ENCODE measurements at regions not wholly inside any gene's neighbourhood (a gene's known extent, or its start where the extent isn't known, plus 50 kb on each side); places are given as distances from the start of the nearest gene placed in this dataset.

DNA sequence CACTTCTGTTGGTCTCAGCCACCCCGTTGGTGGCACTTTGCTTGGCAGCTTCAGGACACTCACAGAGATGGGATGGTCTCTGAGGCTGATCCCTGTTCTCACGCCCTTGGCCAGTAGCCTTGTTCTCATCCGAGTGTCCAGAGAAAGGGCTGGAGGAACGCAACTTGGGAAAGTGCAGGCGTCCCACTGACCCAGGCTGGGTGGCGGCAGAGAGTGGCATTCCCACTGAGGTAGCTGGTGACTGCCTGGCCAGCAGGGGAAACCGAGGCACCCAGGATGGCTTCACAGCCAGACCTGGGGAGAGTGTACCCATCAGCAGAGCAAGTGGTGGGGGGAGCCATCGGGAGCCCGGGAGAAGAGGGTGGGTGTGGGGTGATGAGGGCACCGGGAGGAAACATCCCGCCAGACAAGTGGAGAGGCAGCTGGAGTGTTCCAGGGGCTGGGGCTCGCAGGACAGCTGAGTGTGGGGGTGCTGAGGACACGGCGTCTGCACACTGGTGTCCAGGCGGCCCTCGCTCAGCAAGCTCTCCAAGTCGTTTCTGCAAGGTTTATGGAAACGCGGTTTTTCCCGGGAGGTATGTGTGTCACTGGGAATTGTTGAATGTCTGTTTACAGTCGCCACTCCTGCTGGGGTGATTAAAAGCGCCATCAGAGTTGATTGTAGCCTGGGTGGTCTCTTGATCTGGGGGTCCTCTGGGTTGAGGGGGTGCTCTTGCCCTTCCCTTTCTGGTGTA is 97.8 kb downstream of the SIK1 start:
- no peak overlapping the region for H3K4me3 ChIP-seq (ENCODE audit: low read depth, low read length)
- TF ChIP-seq, protein P1, sequence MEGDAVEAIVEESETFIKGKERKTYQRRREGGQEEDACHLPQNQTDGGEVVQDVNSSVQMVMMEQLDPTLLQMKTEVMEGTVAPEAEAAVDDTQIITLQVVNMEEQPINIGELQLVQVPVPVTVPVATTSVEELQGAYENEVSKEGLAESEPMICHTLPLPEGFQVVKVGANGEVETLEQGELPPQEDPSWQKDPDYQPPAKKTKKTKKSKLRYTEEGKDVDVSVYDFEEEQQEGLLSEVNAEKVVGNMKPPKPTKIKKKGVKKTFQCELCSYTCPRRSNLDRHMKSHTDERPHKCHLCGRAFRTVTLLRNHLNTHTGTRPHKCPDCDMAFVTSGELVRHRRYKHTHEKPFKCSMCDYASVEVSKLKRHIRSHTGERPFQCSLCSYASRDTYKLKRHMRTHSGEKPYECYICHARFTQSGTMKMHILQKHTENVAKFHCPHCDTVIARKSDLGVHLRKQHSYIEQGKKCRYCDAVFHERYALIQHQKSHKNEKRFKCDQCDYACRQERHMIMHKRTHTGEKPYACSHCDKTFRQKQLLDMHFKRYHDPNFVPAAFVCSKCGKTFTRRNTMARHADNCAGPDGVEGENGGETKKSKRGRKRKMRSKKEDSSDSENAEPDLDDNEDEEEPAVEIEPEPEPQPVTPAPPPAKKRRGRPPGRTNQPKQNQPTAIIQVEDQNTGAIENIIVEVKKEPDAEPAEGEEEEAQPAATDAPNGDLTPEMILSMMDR (IDR thresholded peaks at IDR 0.05; ENCODE audit: low read depth, low read length, missing control alignments): no peak
- no peak for DNase-seq (ENCODE audit: low read depth)
- in situ Hi-C loops (cut with HindIII; ENCODE audit: low sequenced_read_pairs): no loop called here

DNA sequence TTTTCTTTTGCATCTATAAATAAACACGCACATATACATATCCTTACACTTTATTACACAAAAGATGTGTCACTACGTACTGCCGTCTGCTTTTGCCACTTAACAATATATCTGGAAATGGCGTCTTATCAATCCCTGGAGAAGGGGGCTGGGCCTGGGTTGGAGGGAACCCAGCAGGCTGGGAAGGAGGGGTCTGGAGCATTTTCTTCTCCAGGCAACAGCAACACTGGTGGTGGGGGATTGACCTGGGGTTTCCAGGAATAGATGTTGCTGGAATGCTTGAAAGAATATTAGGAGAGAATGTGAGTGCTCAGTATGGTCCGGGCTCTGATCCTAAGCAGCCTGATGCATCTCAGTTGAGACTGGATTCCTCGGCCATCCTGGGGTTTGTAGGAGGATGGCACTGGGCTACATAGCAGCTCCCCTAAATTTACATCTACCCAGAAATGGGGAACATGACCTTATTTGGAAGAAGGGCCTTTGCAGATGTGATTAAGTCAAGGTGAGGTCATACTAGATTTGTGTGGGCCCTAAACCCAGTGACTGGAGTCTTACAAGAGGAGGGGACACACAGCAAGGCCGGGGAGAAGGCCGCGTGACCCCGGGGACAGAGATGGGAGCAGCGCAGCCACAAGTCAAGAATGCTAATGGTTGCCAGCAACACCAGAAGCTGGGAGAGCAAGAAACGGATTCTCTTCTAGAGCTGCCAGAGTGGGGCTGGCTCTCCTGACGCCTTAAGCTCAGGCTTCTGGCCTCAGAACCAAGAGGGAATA is 98.6 kb downstream of the SIK1 start:
- H3K4me3 ChIP-seq (ENCODE audit: low read depth, low read length): no peak overlapping the region
- TF ChIP-seq, protein P1 (IDR thresholded peaks at IDR 0.05; ENCODE audit: low read depth, low read length, missing control alignments): no peak
- in situ Hi-C loops (cut with HindIII; ENCODE audit: low sequenced_read_pairs): no loop called here
- no peak for DNase-seq (ENCODE audit: low read depth)

DNA sequence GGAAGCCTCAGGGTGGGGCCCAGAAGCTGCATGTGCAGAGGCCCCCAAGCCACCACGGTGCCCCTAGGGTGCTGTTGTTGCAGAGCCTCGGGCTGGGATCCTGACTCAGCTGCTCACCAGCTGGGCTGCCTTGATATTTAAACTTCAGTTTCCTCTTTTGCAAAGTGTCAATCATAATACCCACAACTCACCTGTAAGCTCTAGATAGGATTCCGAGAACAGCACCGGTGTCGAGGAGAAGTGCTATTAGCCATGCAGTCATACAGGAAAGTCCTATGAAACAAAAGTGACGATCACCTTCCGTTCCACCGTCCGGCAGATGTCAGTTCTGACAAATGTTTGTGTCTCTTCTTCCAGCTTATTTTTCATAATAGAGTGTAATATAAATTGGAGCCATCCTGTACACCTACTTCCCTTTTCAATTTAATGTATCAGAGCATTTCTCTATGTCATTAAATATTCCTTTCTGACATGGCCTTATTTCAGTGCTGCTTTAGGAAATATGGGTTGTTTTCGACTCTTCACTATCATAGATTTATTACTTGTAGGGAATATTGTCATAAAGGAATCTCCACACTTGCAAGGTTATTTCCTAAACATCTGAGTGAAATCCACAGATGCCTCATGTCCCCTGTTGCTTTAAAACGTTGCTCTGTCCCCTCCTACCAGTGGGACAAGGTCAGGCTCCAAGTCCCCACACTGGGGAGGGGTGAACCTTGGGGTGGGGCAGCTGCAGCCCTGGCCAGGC is 100.8 kb downstream of the SIK1 start:
- in situ Hi-C loops (cut with HindIII; ENCODE audit: low sequenced_read_pairs): no loop called here
- no peak for DNase-seq (ENCODE audit: low read depth)
- H3K4me3 ChIP-seq (ENCODE audit: low read depth, low read length): no peak overlapping the region
- TF ChIP-seq, protein P1 (IDR thresholded peaks at IDR 0.05; ENCODE audit: low read depth, low read length, missing control alignments): no peak

DNA sequence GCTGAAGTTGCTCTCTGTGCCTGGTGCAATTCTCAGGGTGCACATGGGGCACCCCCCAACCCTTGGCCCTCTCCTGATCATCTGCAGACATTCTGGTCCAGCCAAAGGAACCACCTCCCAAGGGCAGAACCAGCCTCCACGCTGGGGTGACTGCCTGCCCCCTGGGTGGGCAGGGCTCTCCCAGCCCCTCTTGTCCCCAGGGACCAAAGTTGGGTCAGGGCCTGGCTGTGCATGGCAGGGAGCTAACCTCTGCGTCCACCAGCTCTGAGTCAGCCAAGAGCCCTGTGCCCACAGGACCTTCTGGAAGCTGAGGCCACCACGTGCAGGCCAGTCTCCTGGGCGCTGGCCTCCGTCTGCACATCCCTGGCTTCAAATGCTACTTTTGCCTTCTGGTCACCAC is 101.9 kb downstream of the SIK1 start:
- in situ Hi-C loops (cut with HindIII; ENCODE audit: low sequenced_read_pairs): no loop called here
- TF ChIP-seq, protein P1 (IDR thresholded peaks at IDR 0.05; ENCODE audit: low read depth, low read length, missing control alignments): no peak
- no peak overlapping the region for H3K4me3 ChIP-seq (ENCODE audit: low read depth, low read length)
- DNase-seq (ENCODE audit: low read depth): no peak

DNA sequence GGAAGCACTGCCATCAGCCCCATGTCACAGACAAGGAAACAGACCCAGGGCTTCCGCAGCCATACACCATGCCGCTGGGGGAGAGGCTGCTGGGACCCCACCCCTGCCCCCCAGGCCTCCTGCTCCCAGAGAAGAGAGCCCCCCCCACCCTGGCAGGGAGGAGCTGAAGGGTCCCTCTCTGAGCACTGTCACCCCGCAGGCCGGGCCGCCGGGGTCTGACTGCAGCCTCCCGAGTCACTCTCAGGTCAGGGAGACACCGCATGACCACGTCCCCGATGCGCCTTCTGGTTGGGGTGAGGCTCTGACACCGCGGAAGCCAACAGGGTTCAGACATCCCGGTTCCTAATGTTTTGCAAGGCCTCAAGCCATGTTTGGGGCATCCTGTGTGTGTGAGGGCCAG is 102.3 kb downstream of the SIK1 start:
- no peak for DNase-seq (ENCODE audit: low read depth)
- in situ Hi-C loops (cut with HindIII; ENCODE audit: low sequenced_read_pairs): no loop called here
- TF ChIP-seq, protein P1 (IDR thresholded peaks at IDR 0.05; ENCODE audit: low read depth, low read length, missing control alignments): no peak
- no peak overlapping the region for H3K4me3 ChIP-seq (ENCODE audit: low read depth, low read length)

DNA sequence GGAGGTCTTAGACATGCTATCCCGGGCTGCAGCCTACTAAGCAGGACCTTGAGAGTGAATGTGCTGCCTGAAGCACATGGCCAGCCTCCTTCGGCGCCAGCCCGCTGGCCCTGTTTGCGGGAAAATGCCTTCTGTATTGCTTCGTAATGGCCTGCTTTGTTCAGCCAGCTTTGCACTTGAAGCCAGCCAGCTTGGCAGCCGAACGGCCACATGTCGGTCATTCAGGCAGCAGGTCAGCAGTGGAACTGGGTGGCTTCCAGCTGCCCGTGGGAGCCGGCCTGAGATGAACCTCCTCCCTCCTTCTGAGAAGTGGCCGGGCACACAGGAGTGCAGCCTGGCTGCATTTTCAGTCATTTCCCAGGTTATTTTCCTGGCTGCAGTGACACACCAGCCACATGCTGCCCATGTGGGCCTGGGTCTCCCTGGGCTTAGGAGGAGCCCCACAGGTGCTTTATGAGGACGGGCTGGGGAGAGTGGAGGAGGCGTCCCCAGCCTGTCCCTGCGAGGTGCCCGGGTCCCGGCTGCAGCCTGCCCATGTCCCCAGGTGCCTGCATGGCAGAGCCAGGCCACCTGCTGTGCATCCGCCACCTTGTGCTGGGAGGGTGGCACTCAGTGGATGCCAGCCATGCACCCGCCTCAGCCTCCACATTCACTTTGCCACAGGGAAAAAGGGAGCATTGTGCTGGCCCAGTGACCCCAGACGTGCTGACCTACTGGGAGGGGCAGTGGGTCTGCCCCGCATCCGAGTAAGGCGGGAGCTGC is 103.5 kb downstream of the SIK1 start:
- TF ChIP-seq, protein P1 (IDR thresholded peaks at IDR 0.05; ENCODE audit: low read depth, low read length, missing control alignments): no peak

More for the DNA sequence above, 103.5 kb downstream of the SIK1 start:
- no peak overlapping the region for H3K4me3 ChIP-seq (ENCODE audit: low read depth, low read length)
- in situ Hi-C loops (cut with HindIII; ENCODE audit: low sequenced_read_pairs): no loop called here
- DNase-seq (ENCODE audit: low read depth): no peak
